ENCODE measurements at regions not wholly inside any gene's neighbourhood (a gene's known extent, or its start where the extent isn't known, plus 50 kb on each side); places are given as distances from the start of the nearest gene placed in this dataset.
"Not testable (repeated sequence)": the region's sequence is repeated elsewhere in the genome, so short reads cannot be mapped to it uniquely, and the experiment has no call there.

DNA sequence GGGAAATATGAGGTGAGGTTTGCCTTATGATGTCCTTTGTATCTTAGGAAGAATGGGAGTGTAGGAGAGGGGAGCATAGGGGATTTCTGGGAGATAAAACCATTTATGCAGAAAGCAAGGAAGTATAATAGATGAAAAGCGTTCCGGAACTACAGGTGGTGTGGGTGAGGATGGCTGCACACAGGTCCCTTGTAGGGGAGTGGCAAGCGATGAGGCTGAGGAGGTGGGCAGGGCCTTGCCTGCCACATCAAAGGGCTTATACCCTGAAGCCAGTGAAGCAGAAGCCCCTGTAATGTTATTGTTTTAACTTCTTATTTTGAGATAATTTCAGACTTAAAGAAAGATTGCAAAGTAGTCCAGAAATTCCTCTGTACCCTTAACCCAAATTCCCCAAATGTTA lies 107.3 kb upstream of the IKBKE start:
- DNase-seq = not testable (repeated sequence)

DNA sequence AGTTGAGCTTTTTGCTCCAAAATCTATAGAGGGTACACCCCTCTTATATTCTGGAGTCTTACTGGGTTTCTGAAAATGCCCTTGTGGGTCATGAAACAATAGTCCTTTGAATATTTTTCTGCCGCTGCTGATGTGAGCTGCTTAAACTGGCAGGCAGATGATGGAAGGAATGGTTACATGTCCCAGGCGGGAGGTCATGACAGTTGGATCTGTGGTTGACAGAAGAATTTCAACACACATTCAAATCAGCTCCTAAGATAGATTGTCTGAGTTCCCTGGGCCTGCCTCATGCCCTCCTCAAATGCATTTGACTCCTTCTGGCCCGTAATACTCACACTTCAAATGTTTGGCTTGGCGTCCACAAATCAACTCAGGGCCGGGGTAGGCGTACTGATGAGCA lies 105.0 kb upstream of the IKBKE start:
- DNase-seq = peak; percentile 51

DNA sequence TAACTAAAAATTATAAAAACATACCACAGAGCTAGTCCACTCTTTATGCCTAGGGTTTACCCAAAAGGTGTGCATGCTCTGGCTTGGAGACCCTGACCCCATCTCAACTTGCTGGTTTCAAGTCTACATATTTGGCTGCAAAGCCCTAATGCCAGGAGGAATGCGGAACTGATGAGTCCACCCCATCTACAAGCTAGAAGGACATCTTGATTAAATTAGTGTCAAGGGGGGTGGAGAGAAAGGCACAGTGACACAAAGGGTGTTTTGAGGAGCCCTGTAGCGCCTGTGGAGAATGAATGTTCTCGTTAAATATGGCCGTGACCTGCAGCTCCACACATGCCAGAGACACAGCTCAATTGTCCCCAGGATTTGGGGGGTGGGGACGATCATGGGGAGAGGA lies 104.1 kb upstream of the IKBKE start:
- DNase-seq = peak; percentile 88

DNA sequence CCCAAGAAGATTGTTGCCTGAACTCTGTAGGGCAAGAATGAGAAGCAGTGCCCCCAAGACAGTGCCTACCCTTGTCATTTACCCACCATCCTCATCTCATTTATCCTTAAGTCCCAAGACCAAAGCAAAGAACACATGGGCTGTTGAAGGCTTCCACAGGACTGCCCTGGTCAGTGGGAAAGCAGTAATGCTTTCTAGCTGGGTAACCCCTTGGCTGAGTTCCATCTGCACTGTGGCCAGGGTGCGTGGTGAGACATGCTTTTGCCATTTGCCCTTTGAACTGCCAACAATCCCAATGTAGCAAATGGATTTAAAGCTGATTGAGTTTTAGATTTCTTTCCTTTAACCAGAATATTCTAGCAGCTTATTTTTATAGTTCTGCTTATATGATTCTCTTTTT lies 103.5 kb upstream of the IKBKE start:
- DNase-seq = not testable (repeated sequence)

DNA sequence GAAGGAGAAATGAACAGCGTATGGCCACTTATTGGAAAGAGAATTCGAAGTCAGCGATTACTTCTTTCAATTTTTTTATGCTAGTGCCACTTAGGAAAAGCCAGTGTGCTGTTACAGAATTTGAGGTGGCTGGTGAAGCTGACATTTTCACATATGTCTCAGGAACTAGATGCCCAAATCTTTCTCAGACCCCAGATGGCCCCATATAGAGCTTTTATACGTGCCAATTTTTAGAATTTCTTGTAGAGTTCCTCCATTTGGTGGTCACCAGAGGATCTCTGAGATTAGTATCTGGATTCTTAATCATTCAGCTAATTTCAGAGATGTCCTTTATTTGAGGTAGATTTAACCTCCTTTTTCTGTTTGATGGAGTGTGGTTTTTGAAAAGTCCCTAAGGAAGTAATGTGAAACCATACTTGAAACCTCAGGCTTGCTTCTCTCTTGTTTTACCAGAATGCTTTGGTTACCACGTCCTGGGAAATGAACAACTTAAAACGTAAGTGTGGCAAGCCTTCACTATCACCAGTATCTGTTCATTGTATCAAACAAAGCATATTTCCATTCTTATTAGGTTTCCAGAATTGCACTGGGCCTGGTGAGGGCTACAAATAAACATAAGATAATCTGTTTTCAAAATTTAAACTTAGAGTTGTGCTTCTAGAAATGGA lies 102.2 kb upstream of the IKBKE start:
- DNase-seq = not testable (repeated sequence)

DNA sequence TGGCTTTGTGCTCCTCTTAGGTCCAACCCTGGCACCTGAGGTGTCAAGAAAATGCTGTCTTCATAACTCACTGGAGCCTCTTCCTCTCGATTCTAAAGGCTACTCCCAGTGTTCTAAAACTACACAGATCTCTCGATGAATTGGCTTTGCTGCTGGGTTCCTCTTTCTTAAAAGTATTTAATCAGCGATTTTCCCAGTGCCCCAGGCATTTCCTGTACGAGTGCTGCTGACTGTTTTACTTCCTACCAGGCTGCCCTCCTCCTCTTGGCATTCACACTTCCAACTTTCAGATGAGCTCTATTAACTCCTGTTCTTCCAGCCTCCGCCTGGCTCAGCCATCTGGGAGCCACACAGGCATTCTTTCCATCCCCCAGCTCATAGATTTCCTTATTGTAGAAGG lies 95.6 kb upstream of the IKBKE start:
- not testable (repeated sequence) for DNase-seq

DNA sequence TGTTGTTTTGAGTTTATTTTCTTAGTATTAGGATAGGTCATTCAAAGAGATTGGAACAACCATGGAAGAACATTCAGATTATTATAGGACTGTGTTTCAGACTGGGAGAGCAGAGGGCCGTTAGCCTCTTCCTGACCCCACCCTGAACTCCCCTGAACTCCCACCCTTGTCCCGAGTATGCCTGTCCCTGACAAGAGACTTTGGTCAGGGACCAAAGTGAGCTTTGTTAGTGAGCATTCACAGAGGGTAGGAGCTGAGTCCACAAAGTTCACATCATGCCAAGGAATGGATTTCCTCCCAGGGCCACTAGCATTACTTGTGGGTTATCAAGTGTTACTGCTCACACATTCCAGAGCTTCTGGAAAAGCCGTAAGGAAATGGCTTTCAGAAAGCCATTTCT lies 94.7 kb upstream of the IKBKE start:
- not testable (repeated sequence) for DNase-seq

DNA sequence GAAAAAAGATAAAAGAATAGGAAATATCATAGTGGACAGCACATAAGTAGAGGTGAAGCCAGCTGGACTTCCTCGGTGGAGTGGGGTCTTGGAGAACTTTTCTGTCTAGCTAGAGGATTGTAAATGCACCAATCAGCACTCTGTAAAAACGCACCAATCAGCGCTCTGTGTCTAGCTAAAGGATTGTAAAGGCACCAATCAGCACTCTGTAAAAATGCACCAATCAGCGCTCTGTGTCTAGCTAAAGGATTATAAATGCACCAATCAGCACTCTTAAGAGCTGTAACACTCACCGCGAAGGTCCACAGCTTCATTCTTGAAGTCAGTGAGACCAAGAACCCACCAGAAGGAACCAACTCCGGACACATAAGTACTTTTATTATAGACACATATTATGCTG lies 91.8 kb upstream of the IKBKE start:
- not testable (repeated sequence) for DNase-seq

DNA sequence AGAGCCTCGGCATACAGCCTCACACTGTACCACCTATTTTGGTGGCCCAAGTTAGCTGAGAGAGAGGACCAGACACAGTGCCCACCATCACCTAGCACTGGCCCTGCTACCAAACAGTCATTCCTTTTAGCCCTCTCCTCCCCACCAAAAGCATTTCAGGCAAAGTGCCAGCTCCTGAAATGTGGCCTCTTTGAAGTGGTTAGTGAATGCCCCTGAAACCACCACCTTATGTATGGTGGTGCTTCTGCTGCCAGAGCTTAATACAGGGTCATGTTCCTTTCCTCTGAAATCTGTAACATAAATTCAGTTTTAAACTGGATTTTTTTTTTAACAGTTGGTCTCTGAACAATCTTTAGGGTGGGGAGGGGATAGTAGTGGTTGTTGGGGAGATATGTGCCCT lies 91.0 kb upstream of the IKBKE start:
- DNase-seq = not testable (repeated sequence)

DNA sequence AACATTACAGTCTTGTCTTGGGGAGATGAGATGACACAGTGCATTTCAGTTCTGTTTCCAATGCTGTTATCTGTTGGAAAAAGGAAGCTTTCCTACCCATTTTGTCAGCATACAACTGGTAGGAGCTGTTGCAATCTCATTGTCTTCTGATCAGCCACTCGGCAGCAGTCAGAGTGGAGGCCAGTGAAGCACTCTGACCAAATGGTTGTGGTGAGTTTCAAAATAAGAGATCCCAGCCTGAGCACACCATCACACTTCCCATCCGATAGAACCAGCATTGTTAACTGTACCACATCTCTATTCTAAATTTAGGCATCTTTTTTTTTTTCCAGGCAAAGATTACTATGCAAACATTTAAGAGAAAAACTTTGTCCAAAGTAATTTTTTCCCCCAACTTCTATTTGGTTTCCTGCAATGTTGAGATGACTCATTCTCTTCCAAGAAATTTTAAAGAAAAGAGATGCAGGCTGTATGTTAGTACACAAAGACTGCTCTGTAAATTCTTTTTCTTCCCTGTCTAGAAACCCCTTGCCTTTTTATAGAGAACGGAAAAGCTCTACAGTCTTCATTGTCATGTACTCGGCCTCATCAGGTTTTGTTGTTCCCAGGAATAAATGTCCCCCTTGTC lies 90.0 kb upstream of the IKBKE start:
- peak; percentile 47 for DNase-seq

DNA sequence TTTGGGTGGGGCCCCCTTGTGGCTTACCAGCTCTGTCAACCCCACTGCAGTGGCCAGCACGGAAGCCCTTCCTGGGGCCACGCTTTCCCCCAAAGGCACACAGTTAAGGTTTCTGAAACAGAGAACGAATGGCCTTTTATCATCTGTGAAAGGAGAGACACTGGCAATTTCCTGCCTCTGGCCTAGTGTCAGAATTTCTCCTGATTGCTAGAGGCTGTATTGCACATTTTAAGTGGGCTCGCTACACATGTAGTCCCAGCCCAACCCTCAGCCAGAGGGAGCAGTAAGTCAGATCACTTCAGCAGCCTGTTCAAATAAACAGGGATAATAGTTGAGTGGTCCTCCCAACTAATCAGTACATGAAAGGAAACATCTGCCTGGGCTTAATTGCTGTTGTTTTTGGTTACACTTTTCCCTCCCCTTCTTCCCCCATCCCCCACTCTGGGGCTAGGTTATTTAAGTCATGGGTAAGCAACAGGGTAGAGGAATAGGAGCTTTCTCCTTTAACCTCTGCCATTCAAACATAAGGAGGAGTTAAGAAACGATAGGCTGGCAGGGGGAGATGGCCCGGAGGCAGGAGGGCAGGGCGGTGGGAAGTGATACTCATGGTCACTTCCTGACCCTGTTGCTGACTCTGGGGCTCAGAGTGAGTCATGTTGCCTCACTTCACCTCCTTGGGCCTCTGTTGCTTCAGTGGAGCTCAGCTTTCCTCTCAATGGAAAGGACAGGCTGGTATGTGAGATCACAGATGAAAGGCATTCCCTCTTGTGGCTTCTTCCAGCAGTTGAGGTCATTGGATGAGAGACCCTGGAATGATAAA lies 89.3 kb upstream of the IKBKE start:
- DNase-seq = peak; percentile 42

DNA sequence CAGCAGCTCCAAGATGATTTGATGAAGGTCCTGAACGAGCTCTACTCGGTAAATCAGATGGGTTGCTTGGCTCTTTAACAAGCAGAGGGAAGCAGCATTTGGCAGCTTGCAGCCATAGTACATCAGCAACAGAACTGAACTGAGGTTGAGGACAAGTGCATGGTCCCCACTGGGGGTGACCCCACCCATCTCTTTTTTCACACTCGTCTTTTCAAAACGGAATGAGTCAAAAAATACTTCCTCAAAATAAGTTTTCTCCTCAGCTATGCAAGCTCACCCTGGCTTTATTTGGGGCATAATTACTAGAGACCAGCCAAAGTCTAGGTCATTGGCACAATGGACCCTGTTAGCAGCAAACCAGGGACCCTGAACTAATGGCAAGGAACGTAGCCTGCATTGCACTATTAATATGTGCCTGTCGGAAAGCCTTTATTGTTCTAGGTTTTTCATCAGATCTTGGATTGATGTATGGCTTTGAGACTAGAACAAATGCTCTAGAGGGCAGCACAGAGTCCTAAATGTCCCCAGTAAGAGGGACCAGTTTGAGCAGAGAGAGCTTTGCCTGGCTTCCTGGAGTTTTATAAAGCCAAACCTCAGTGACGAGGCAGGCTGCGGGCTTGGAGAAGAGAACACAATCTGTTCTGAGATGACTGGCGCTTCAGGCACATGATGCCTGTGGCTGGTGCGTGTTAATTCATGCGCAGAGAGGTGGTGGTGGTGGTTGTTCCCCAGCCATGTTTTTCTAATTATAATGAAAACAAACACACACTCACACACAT lies 86.1 kb upstream of the IKBKE start:
- DNase-seq = peak; percentile 81

DNA sequence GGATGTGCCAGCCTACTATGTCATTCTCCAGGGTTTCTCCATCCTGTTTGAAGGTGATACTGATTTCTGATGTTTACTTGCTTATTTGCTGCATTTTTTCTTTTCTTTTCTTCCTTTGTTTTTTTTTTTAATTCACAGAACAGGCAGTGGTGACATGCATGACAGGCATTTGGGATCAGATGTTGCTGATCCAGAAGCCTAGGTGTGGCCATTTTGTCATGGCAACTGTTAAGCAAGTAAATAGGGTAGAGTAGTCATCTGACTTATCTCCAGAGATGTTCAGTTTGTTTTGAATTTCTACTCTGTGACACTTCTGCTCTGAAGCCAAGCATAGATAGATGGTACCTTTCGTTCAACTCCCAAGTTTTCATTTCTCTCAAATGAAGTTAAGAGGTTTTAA lies 85.4 kb upstream of the IKBKE start:
- not testable (repeated sequence) for DNase-seq

DNA sequence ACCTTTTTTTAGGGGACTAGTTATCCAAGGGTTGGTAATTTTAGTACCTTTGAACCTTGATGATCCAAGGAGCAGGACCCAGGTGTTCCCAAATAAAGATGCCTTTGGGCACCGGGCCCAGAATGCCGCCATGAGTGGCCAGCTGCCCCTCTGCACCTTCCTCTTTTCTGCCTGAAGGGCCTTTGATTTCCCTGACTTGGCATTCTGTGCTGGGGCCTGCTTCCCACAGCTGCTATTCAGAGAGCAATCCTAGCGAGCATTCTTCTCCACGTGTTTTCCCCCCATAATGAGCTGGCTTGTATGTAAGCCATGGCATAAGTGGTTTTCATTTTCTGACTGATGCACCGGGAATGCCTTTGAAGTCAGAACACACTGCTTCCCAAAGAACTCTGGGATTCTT lies 82.6 kb upstream of the IKBKE start:
- DNase-seq = not testable (repeated sequence)

DNA sequence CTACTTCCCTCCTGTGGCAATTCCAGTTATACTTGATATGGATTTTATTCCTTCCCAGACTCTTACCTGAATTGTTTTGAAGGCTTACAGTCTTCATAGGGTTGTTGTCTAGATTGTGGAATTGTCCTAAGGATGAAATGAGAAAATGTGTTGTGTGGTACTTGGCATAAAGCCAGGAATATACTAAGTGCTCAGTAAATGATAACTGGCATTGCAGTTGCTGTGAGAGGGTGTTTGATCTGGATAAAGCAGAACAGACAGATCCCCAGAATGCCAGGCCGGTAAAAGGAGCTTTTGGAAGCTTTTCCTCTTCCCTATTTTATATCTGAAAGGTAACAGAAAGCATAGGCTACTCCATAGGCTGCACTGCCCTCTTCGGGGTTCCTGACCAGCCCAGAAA lies 78.4 kb upstream of the IKBKE start:
- DNase-seq = not testable (repeated sequence)

DNA sequence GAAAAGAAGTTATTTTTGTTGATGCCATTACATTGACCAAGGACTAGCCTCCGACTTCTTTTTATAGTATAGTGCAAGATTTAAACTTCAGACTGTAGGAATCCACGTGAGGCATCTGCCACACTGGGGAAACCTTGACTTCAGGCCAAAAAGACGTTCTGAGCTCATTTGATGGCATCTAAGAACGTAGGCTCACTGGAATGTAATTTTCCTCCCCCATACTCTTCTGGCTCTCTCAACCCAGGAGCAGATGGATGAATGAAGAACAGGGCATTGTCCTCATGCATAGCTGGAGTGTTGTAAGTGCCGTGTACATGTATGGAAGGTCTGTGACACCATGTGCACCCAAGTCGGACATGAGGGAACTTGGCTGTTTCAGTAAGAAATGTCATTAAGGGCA lies 72.8 kb upstream of the IKBKE start:
- not testable (repeated sequence) for DNase-seq

DNA sequence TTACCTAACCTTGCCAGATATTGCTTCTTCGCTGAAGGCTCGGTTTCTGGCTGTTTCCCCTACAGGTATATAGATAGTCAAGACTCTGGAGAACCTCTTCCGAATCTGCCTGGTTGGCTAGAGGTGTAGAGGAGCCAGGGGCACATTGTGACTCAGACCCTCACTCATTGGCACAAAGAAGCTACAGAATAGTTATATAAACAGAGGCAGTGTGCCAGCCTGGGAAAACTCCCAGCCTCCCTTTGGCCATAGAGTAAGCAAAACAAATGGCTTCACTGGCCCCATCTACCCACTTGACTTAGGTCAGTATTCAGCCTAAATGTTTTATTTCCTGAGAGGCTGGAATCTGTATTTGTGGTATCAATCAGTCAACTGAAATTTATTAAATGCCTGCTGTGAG lies 72.0 kb upstream of the IKBKE start:
- not testable (repeated sequence) for DNase-seq

DNA sequence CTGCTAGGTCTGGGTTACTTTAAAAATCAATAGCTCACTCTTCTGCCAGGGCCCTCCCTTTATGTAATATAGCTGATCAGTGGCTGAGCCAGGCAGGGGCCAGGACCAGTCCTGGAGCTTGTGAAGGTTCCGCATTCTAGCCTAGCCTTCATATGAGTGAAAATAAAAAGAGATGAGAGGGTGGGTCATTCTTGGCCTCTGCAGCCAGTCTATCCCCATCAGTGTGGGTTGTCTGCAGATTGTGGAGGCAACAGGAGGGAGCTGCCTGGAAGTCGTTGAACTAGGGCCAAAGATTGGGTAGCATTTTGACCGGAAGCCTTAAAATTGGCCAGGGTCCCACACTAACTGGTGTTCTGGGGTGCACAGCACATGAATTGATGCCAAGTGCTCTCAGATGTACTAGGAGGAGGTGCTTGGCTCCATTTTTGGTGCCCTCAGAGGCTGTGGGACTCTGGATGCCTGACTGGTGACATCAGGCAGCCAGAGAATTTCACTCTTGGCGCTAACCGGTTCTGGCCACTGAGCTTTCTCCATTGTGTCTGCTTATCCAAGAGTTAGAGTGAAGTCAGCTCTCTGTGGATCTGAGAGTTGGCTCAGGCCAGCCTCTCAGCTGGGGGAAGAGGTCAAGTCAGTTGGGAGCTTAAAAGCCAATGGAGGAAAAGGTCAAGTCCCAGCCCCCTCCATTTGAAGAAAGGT lies 66.5 kb upstream of the IKBKE start:
- DNase-seq = not testable (repeated sequence)

DNA sequence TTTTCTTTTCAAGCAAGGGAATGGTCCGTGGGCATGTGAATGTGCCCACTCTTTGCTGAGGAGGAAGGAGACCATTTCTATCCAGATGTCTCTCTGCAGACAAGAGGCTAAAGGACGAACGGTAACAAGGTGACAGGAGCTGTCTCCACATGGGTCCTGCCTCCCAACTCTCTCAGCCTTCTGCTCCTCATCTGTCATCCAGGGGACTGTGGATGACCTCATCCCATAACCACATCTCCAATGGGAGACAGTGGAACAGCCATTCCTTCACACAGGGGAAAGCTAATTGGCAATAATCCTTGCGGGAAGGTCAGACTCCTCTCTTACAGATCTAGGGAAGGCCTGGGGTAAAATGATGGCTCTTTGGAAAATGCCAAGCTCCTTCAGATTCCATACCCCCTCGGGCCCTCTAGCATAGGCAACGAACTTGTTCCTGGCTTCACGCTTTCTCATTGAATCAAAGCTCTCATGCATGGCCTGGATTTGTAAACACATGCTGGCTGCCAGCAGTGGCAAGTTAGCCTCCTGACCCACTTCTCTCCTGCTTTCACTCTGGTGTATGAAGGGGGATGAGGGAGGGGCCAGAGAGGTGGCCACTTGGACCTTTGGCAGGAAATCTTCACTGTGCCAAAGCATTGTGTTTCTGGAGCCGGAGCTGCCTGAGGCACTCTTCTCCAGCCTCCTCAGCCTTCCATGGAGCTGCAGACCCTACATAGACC lies 65.8 kb upstream of the IKBKE start:
- not testable (repeated sequence) for DNase-seq

DNA sequence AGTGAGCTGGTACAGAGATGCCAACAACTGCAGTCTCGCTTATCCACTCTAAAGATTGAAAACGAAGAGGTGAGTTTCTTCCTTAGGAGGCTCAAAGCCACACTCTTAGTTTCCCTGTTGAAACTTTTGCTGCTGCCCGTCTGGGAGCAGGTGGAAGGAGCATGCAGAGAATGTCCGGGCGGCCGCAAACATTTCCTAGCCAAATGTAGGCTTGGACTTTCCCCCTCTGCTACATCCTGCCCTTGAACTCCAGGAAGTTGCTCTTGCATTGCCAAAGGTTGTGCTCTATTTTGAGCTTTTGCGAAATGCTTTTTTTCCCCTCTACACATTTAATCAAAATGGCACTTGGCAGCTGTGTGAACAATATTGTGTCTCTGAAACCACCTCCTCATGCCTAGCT lies 65.0 kb upstream of the IKBKE start:
- DNase-seq = not testable (repeated sequence)
